Uterus (tissue), 1 donor: ENCODE measurements at regions not wholly inside any gene's neighbourhood (a gene's known extent, or its start where the extent isn't known, plus 50 kb on each side); places are given as distances from the start of the nearest gene placed in this dataset. TPM values are rescaled to one million over a fixed set of nuclear protein-coding genes. Genes with fewer than 3 reads are reported as not detected.

Source experiments
- small RNA-seq: library from RNA; depleted of rRNA; stranded (forward); fragments of <200 nt; gene quantifications from one replicate; pipeline ENCODE3, GENCODE V24; 2016

Small RNA genes in the stretch of these regions (small RNA-seq; reads per million reads assigned to genes)
- gene AC092666.2: not detected
